Keratinocyte (primary cell): ENCODE measurements at regions not wholly inside any gene's neighbourhood (a gene's known extent, or its start where the extent isn't known, plus 50 kb on each side); places are given as distances from the start of the nearest gene placed in this dataset.

ENCODE experiments used
- EZH2 ChIP-seq: IDR thresholded peaks from one replicate; pipeline ENCODE4 v1.6.1; 2012; ENCODE audit warnings: inconsistent platforms, mild to moderate bottlenecking, low read length, moderate library complexity
- TF ChIP-seq, protein P1 (sequence below), 3 experiments: IDR thresholded peaks in 1 of 3; conservative IDR thresholded peaks in 1 of 3; optimal IDR thresholded peaks in 1 of 3; 2 replicates in 2 of 3; 3 replicates in 1 of 3; pipeline versions ENCODE3 to v1.5.1; 2011; ENCODE audit warnings: low read length in 3 of 3, mild to moderate bottlenecking in 3 of 3, moderate library complexity in 2 of 3, control low read depth in 1 of 3, inconsistent platforms in 1 of 3; ENCODE audit not compliant: insufficient read depth in 2 of 3; ENCODE audit errors: extremely low read depth in 1 of 3

DNA sequence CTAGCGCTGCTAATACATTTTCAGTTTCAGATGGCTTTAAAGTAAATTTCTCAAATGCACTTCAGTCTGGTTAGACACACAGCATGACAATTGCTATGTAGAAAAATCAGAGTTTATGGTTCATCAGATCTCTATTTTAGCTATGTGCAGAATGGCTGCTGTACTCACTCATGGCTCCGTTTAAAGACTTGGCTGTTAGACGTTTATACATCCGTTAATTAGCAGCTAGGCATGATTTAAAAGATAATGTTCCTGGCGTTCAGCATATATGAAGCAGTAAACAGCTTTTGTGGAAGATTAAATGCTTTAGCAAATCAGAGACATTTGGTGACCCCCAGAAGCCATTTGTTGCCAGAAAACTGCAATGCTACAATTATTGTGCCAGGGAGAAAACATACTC lies 350.0 kb upstream of the MANEA start:
- no peak for TF ChIP-seq EZH2
- TF ChIP-seq, protein P1, sequence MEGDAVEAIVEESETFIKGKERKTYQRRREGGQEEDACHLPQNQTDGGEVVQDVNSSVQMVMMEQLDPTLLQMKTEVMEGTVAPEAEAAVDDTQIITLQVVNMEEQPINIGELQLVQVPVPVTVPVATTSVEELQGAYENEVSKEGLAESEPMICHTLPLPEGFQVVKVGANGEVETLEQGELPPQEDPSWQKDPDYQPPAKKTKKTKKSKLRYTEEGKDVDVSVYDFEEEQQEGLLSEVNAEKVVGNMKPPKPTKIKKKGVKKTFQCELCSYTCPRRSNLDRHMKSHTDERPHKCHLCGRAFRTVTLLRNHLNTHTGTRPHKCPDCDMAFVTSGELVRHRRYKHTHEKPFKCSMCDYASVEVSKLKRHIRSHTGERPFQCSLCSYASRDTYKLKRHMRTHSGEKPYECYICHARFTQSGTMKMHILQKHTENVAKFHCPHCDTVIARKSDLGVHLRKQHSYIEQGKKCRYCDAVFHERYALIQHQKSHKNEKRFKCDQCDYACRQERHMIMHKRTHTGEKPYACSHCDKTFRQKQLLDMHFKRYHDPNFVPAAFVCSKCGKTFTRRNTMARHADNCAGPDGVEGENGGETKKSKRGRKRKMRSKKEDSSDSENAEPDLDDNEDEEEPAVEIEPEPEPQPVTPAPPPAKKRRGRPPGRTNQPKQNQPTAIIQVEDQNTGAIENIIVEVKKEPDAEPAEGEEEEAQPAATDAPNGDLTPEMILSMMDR (optimal IDR thresholded peaks at IDR 0.05 in 1 of 3, IDR thresholded peaks at IDR 0.05 in 1 of 3, conservative IDR thresholded peaks at IDR 0.05 in 1 of 3; ENCODE audit: extremely low read depth in 1 of 3, insufficient read depth in 2 of 3, low read length in 3 of 3): no peak
